NCI-H2107 (cell line): ENCODE measurements at regions not wholly inside any gene's neighbourhood (a gene's known extent, or its start where the extent isn't known, plus 50 kb on each side); places are given as distances from the start of the nearest gene placed in this dataset.

Experiments
- DNase-seq: peaks from one replicate; lab custom pipeline; 2025; lab: John Stamatoyannopoulos, UW

DNA sequence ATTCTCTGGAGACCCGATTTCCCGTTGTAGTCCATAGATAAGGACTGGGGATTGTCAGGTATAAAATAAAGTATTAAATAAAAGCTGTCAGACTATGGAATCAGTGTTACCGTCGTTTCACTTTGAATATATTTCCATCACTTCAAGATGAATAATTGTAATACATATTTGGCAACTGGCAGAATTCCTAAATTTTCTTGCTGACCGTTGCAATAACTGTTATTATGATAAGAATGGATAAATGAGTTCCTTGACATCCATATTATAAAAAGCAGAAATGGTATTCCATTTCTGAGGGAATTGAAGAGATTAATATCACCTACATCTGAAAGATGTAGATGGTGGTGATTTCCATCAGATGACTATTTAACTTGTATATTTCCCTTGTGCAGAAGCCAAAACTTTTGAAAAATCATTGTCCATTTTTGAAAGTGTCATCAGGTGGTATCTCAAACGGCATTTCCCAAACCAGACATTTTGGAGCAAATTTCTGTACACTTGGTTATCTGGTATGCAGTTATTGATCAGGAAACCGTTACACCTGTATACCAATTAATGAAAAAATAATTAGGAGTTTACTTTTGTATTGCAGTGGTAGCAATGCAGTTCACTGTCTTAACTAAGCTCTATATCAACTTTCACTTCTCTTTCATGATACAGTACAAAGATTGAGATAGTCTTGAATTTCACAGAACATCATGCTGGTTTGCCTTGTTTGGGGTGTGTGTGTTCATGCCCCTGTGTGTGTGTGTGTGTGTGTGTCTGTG lies 878.5 kb downstream of the PCDH18 start:
- DNase-seq: no peak

DNA sequence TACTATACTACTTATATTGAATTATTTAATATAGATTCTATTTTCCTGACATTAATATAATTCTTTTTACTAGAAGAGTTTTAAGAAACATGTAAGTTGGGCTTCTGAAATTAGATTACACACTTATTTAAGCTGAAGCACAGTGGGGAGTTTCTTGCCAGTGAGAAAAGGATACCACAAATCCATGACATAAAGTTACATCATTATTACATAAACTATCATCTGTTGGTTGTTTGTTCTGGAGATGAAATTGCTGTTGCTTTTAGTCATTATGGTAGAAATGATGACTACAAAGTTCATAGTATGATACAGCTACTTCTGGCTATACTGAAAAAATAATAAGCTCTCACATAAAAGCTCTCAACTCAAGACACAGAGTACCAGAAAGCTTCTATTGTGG lies 880.4 kb downstream of the PCDH18 start:
- DNase-seq: no peak

DNA sequence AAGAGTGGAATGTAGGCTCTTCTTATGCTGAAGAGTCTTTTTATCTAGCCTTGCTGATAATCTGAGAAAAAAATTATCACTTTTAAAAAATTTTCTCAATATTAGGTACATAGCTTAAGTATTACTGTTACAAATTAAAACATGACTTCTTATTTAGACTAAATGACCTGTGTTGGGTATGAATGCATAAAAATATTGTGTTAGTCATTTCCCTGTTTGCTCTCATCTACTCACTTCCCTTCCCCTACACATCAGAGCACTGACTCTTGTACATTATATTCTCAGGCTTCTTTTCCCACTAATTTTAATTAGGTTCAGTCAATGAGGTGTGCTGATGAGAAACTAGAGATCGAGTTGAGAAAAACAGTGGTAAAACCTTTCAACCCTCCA lies 881.0 kb downstream of the PCDH18 start:
- DNase-seq: no peak

DNA sequence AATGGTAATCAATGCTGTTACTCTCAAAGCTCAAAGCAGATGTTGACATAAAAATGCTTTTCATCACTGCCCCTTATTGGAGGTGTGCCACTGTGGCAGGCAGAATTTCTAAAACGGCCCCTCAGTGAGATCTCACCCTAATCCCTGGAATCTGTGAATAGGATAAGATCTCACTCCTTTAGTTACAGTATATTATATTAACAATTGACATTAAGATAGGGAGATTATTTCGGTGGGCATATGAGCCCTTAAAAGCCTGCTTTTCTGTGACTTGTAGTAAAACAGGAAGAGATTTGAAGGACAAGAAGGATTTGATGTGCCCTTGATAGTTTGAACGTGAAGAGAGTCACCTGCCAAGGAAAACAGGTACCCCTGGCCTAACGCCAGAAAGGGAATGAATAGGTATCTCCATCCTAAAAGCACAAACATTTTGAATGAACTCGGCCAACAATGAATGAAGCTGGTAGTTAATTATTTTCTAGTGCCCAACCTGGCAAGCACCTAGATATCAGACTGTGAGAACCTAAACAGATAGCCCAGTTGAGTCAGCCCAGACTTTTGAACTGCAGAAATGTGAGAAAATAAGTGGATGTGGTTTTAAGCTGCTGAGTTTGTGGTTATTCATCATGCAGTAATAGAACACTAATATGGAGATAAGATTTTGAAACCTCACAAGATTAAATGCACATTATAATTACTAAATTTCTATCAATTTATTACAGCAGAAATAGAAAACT lies 881.6 kb downstream of the PCDH18 start:
- peak; percentile 60 for DNase-seq

DNA sequence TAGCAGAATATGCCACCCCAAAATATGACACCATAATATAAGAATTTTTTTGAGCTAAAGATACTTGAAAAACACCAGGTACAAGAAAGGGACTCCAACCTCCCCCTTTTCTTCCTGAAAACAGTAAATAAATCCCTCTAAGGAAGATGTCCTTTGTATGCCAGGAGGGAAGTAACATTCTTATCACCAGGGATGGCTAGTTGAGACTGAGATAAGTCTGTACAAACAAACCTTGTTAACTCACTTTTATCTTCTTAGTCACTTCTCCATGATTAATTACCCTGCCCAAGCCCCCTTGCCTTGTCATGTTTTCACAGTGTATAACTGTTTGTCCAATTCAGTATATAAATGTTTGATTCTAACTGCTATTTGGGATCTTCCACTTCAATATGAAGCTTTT lies 888.0 kb downstream of the PCDH18 start:
- DNase-seq: no peak

DNA sequence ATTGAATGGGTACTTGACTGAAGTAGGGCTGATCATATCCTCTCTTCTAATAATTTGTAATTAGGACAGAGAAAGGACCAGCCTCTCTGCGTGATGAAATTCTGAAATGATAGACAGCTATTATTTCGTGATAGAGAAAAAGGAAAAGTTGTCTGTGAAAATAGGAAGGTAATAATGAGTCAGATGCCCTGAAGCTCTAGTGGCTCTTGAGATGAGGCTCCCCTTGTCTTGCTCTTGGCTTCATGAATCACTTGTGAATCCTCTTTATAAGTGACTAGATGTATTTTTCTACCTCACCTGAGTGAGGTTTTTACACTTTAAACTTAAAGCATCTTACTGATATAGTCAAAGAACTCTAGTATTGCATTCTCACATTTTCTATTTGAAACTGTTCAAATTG lies 888.9 kb downstream of the PCDH18 start:
- DNase-seq: no peak

DNA sequence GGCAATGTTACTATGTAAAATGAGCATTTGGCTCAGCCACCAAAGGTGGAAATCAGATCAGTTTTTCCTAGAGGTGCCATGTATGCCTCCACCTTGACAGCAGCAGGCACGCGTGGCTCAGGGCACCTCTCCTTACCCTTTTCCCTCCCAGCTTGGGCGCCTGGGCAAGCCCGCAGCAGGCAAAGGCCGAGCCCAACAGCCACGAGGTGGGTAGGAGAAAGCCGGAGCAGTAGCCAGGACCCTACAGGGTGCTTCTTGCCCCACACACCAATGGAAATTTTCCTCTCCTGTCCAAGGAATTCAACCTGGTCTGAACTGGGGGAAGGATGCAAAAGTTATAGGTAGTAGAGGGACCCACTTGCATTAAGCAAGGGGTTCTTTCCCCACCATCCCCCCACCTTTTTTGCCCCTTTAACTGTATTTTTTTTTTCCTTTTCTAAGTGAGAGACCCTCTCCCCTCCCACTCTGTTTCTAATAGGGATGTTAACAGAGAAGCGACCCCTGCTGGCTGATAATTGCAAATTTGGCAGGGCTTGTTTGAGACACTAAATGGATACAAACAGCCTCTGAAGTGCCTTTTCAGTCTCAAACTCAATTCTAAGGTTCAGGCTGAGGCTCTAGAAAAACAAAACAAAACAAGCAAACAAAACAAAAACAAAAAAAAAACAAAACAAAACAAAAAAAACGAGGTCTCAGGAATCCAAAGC lies 895.1 kb downstream of the PCDH18 start:
- DNase-seq: no peak

DNA sequence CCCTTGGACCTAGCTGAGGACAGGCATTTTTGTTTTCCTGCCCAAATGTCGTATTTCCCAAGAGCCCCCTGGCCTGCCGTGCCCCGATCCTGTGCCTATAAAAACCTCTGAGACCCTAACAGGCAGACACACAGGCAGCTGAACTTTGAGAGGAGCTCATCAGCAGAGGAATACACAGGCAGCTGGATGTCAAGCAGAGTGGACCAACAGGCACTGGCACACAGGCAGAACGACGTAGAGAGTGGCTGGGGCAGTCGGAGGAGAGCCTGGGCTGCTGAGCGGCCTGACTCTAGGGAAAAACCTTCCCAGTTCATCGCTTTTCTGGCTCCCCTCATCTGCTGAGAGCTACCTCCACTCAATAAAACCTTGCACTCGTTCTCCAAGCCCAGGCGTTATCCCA lies 896.1 kb downstream of the PCDH18 start:
- no peak for DNase-seq

DNA sequence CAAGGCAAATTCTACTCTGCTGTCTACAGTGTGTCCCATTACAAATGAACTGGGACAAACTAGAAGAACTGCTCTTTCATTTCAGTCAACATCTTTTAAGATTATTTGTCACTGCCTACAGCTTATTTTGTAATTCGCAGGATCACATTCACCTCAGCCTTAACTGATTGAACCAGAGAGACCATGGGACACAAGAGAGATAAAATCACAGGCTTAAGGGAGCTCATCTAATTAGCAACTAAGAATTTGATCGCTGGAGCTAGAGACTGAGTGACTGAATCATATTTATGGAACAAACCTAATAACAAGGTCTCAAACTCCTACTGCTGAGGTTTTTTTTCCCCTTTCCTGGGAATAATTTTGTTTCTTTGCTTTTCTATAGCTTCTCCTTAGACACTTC lies 898.2 kb downstream of the PCDH18 start:
- no peak for DNase-seq

DNA sequence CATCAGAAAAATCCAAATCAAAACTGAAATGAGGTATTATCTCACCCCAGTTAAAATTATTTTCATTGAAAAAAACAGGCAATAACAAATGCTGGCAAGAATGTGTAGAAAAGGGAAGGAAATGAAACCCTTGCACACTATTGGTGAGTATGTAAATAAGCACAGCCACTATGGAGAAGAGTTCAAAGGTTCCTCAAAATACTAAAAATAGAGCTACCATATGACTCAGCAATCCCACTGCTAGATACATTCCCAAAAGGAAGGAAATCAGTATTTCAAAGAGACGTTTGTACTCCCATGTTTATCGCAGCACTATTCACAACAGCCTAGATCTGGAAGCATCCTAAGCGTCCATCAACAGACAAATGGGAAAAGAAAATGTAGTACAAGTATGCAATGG lies 932.4 kb downstream of the PCDH18 start:
- no peak for DNase-seq

DNA sequence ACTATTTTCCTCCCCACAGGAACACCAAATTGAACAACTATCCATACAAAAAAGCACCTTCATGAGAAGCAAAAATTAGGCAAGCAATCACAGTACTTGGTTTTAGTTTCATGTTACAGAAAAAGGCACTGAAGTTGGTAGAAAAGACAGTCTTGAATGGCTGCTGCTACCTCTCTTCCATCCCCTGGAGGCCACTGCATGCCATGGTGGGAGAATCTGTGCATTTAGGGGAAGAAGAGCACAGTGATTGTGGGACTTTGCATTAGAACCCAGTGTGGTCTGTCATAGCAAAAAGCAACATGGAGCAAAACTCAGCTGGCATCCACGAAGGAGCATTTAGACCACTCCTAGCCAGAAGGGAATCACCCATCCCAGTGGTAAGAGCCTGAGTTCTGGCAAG lies 941.9 kb downstream of the PCDH18 start:
- DNase-seq: no peak

DNA sequence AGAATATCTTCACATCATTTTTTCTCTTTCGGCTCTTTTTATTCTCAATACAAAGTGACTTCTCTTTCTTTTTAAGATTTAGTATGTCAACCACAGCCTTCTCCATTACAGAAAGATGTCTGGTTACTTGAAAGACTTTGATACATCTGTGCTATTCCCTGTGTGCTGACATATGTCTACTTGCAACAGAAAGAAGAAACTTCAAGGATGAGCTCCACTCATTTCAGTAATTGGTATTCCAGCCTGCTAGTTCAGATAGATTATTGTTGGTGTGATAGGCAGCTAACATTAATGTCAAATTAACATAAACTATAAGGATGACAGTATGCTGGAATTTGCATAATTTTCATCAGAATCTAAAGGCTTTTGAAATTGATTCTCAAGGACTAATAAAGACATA lies 948.7 kb downstream of the PCDH18 start:
- no peak for DNase-seq

DNA sequence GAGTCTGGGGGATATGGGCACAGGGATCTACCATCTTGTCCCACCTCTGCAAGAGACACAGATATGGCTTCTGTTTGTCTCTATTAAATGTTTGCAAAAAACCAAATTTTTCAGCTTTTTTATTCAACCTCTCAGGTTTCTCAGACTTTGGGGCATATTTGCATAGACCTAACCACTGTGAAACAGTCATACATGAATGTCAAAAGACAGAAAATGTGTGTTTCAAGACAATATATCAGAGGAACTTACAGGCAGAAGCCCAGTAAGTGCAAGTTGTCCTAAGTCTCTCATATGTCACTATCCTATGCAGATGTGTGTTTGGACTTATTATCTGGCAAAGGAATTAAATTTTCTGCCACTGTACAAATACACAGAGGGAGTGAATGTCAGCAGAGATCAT lies 951.2 kb downstream of the PCDH18 start:
- DNase-seq: no peak

DNA sequence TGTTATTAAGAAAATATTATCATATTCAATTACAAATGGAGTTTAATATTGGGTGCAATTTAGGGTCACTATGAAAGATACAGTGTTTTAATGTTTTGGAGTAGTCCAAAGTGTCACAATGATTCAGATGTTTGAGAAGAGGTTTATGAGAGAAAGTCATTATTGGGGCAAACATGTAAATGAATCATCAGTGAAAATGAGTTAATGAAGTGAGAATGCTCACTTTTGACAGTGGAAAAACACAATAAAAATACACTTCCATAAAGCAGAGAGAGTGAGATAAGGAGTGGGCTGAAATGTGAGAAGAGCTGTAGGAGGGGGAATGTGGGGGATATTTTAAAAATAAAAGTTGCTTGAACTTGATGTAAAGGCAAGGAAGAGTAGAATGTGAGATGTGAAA lies 957.1 kb downstream of the PCDH18 start:
- DNase-seq: no peak

DNA sequence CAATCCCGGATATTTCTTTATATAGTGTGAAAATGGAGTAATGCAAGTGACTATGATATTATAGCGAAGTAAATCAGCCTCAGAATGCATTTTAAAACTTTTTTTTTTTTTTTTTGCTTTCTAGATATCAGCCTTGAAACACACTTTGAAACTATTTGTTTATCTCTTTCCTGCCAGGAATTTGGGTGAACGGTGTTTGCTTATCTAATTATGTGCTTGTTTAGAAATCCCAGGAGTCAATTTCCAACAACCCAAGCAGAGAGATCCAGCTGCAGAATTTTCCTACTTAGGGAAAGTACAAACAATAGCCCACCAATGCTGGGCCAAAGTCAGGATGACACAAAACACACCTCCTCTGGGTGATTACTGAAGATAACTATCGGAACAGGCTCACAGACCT lies 958.8 kb downstream of the PCDH18 start:
- no peak for DNase-seq

DNA sequence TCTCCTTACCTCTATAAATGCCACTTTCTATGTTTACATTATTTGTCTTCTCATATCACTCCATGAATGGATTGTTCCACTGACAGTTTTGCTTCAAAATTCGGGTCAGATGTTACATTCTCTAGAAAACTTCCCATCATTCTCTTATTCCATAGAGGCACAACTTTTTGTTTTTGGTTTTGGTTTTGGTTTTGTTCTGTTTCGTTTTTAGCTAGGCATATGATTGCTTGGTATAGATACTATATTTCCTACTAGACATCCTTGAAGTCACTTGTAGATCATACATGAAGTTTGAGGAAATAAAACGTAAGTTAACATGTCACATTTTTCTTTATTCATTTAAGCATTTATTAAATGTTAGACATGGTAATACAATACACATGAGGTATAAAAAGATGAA lies 961.0 kb downstream of the PCDH18 start:
- no peak for DNase-seq

DNA sequence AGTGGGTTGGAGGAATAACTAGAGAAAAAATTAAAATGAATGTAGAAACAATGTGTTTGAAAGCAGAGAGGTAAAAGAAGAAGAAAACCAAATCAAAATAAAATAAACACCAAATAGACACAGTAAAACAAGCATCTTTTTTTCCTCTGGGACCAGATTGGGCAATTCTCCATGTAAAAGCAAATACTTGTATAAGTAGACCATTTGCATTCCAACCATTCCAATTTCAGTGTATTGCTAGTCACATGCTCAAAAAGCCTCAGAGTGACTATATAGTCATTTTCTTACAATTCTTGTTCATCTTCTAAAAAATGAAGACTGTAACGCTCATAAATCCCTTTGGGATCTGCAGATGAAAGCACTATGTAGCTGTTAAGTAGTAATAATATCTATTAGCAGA lies 969.5 kb downstream of the PCDH18 start:
- DNase-seq: no peak

DNA sequence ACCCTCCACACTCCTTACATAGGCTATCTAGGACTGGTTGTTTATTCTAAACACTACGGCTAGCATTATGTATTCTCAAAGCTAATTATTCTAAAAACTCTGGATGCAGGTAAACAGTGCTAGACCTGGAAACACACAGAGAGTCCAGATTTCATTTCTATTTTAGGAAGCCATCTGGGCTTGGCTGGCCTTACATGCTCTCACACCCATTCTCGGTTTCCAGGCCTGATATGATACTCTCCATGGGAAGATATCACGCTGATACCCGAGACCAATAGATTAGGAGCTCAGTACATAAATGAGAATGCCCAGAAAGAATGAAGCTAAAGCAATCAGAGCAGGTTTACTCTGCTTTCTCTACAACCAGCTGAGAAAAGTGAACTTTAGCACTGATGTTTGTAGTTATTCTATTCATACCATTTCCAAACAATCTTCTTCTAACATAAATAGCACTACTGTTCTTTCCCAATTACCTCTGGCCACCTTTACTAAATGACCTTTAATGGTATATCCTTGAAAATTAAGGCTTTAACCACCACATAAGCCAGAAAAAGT lies 973.3 kb downstream of the PCDH18 start:
- DNase-seq: no peak

DNA sequence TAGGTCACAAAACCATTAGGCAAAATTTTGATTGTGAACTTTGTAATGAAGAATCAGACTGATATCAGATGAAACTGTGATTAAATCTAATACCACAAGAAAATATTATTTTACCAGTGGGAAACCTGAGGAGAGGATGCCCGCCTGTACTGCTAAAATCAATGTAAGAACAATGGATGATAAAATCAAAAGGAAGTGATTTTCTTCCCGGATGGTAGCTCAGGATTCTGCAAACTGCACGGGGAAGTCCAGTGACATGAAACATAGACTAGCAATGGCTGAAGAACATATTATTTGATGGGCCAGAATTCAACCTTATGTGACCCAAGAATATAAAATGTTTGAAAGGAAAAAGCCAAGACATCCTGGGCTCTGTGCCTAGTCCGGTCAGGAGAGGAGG lies 974.9 kb downstream of the PCDH18 start:
- DNase-seq: no peak

DNA sequence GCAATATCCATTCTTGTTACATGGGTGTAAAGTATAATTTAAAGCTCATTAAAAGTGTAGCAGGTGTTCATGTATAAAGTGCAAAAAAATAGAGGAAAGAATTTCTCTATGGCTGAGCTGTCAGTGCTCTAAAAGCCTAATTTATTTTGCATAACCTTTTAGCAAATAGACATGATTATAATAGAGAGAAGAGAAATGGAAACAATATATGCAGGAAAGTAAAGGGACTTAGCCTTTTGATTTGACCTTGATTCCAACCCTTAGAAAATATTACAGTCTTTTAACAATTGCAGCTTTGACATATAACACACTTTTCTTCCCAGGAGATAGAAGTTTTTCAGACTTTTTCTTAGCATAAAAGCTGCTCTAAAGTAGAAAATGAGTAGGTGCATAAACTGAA lies 978.3 kb downstream of the PCDH18 start:
- DNase-seq: no peak

DNA sequence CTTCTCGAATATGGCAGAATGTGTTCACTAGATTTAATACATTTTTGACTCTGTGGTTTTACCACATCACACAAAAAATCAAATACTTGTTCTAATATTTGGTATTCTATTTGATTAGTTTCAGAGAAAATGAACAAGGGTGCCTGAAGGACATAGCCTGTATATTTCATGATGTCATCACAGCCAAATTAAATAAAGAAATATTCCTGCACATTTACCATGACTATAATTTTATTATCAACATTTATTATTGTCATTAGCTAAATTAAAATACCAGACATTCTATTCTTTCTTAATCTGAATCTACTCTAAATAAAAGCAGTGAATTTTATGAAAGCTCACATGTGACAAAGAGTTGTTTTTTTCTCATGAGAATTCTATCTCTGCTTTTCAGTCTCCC lies 980.5 kb downstream of the PCDH18 start:
- DNase-seq: no peak

DNA sequence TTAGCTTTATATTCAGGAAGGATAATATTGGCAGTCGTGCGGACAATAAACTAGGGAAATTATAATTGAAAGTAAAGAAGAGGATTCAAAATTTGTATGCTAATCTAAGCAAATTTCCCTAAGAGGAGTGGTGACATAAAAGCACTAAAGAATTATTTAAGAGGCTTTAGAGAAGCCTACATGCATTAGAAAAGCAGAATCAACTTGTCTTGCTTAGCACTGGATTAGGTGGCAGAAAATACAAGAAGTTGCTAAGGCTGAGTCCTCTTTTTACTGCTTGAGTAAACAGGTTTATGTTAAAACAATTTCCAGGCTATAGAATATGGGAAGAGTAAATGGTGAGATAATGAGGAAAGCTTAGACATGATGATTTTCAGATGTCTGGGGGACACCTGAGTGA lies 991.5 kb downstream of the PCDH18 start:
- DNase-seq: no peak

DNA sequence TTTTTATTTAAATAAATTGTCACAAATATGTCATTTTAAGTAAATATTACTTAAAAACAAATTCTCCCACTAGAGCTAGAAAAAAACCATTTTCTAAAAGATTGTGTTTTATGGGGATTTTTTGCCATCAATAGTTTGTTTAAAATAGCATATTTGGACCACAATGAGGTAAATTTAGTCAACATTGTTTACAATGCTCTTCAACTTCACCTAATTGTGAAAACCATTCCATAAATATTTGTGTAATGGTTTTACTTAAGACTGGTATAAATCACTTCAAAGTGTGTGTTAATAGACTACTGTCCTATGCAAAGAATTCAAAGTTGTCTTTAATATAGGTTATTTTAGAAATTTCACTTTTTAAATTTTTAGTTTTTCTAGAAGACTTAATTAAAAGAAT lies 1004.2 kb downstream of the PCDH18 start:
- no peak for DNase-seq
